Astrocyte (in vitro differentiated cells and primary cell): ENCODE measurements at regions not wholly inside any gene's neighbourhood (a gene's known extent, or its start where the extent isn't known, plus 50 kb on each side); places are given as distances from the start of the nearest gene placed in this dataset.
A peak's percentile ranks its signal among the peaks of the same experiment; 100 is the strongest.

Source experiments
- DNase-seq: peaks from one replicate; pipeline ENCODE4 v3.0.0-alpha.2; 2010; ENCODE audit warnings: low read depth
- FAIRE-seq: peaks from 2 replicates; lab custom pipeline; 2011; peaks lifted over from hg19 to GRCh38; lab: Jason Lieb, UNC
- H2AFZ ChIP-seq: 2 replicates; pipeline ENCODE4 v1.6.0; 2012; ENCODE audit warnings: low read depth, low read length, inconsistent platforms
- H3K27ac ChIP-seq: 2 replicates; pipeline ENCODE4 v1.5.1; 2011; ENCODE audit warnings: low read depth, low read length, inconsistent platforms
- H3K27me3 ChIP-seq: 2 replicates; pipeline ENCODE4 v1.6.0; 2011; ENCODE audit warnings: low read length, inconsistent platforms; ENCODE audit not compliant: insufficient read depth
- H3K36me3 ChIP-seq: 2 replicates; pipeline ENCODE4 v1.5.1; 2011; ENCODE audit warnings: low read length, inconsistent platforms; ENCODE audit not compliant: insufficient read depth
- H3K4me1 ChIP-seq: 2 replicates; pipeline ENCODE4 v1.5.1; 2011; ENCODE audit warnings: low read length, inconsistent platforms; ENCODE audit not compliant: insufficient read depth
- H3K4me2 ChIP-seq: 2 replicates; pipeline ENCODE4 v1.6.0; 2012; ENCODE audit warnings: low read length, inconsistent platforms
- H3K4me3 ChIP-seq: 2 replicates; pipeline ENCODE4 v1.5.1; 2011; ENCODE audit warnings: low read depth, mild to moderate bottlenecking, low read length, inconsistent platforms; ENCODE audit not compliant: insufficient read depth
- H3K79me2 ChIP-seq: 2 replicates; pipeline ENCODE4 v1.6.0; 2012; ENCODE audit warnings: mild to moderate bottlenecking, low read length, inconsistent platforms; ENCODE audit not compliant: insufficient read depth
- H3K9ac ChIP-seq: 2 replicates; pipeline ENCODE4 v1.6.0; 2012; ENCODE audit warnings: mild to moderate bottlenecking, low read length, inconsistent platforms
- H3K9me3 ChIP-seq: 2 replicates; pipeline ENCODE4 v1.5.1; 2012; ENCODE audit warnings: low read depth, mild to moderate bottlenecking, low read length, inconsistent platforms; ENCODE audit not compliant: insufficient read depth
- H4K20me1 ChIP-seq: 2 replicates; pipeline ENCODE4 v1.6.0; 2012; ENCODE audit warnings: low read length, inconsistent platforms; ENCODE audit not compliant: insufficient read depth
- H3K27ac Mint-ChIP-seq: one replicate; pipeline ENCODE4 v1.8.0; 2021; ENCODE audit warnings: mild to moderate bottlenecking, mixed read lengths; ENCODE audit not compliant: unreplicated experiment
- H3K27me3 Mint-ChIP-seq: one replicate; pipeline ENCODE4 v1.8.0; 2021; ENCODE audit warnings: low read depth, mixed read lengths; ENCODE audit not compliant: unreplicated experiment
- H3K36me3 Mint-ChIP-seq: one replicate; pipeline ENCODE4 v1.8.0; 2021; ENCODE audit warnings: low read depth, mixed read lengths; ENCODE audit not compliant: unreplicated experiment
- H3K4me1 Mint-ChIP-seq: one replicate; pipeline ENCODE4 v1.8.0; 2021; ENCODE audit warnings: low read depth, mixed read lengths; ENCODE audit not compliant: unreplicated experiment
- H3K4me3 Mint-ChIP-seq: one replicate; pipeline ENCODE4 v1.8.0; 2021; ENCODE audit warnings: mild to moderate bottlenecking, moderate library complexity, mixed read lengths; ENCODE audit not compliant: unreplicated experiment
- H3K9me3 Mint-ChIP-seq: one replicate; pipeline ENCODE4 v1.8.0; 2021; ENCODE audit warnings: mild to moderate bottlenecking, mixed read lengths; ENCODE audit not compliant: unreplicated experiment
- CTCF ChIP-seq: IDR thresholded peaks from 2 replicates; pipeline ENCODE4 v1.5.1; 2011; ENCODE audit warnings: low read depth, mild to moderate bottlenecking, inconsistent platforms, low read length, moderate library complexity; ENCODE audit not compliant: insufficient read depth
- EZH2 ChIP-seq: IDR thresholded peaks from 2 replicates; pipeline ENCODE4 v1.6.1; 2012; ENCODE audit warnings: mild to moderate bottlenecking, low read length, inconsistent platforms; ENCODE audit not compliant: insufficient read depth

DNA sequence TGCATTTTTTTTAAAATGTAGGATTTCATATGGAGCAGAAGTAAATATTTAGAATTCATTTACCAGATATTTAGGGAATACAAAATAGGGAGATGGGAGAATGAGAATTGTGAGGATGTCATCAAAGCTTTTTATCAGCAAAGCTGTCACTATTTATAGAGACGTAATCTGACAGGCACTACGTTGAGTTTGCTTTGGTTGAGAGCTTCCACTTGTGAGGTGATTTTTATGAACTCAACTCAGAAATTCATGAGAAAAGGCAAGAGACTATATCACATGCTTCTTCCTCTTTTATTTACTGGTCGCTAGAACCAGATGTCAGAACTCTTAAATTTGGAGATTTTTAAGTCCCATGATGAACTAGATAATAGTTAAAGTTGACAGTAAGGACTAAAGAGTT, 211.2 kb downstream of the GBA3 start:
- no peaks in the 10 kb centered on the region for H3K27me3 Mint-ChIP-seq
- no peak overlapping the region for H3K9ac ChIP-seq
- no peak overlapping the region for H3K4me3 ChIP-seq
- no peaks in the 10 kb centered on the region for H3K9me3 ChIP-seq
- no peak overlapping the region for H3K4me3 Mint-ChIP-seq
- TF ChIP-seq CTCF (no peak), EZH2 (no peak)
- no peak for DNase-seq
- no peaks in the 10 kb centered on the region for H3K9me3 Mint-ChIP-seq
- H3K4me1 ChIP-seq = no peaks in the 10 kb centered on the region
- no peaks in the 10 kb centered on the region for H3K36me3 ChIP-seq
- no peaks in the 10 kb centered on the region for H3K27me3 ChIP-seq
- H2AFZ ChIP-seq = no peak overlapping the region
- H3K79me2 ChIP-seq = no peaks in the 10 kb centered on the region
- no peak overlapping the region for H3K27ac ChIP-seq
- H3K4me1 Mint-ChIP-seq = peaks cover 9% of the 10 kb centered on the region
- H3K27ac Mint-ChIP-seq = no peak overlapping the region
- no peak for FAIRE-seq
- H4K20me1 ChIP-seq = no peaks in the 10 kb centered on the region
- no peak overlapping the region for H3K4me2 ChIP-seq
- H3K36me3 Mint-ChIP-seq = no peaks in the 10 kb centered on the region

GRCh38 chr4:22901631-22902030, 208.9 kb downstream of the GBA3 start:
- Mint-ChIP-seq H3K4me1 (peaks cover 9% of the 10 kb centered on the region), H3K27ac (no peak overlapping the region), H3K27me3 (no peaks in the 10 kb centered on the region), H3K9me3 (no peaks in the 10 kb centered on the region), H3K36me3 (no peaks in the 10 kb centered on the region), H3K4me3 (no peak overlapping the region)
- H3K36me3 ChIP-seq = no peaks in the 10 kb centered on the region
- peak; percentile 23 for DNase-seq
- FAIRE-seq = no peak
- no peak overlapping the region for H3K9ac ChIP-seq
- H3K9me3 ChIP-seq = no peaks in the 10 kb centered on the region
- no peak overlapping the region for H3K4me3 ChIP-seq
- H3K79me2 ChIP-seq = no peaks in the 10 kb centered on the region
- no peaks in the 10 kb centered on the region for H4K20me1 ChIP-seq
- H2AFZ ChIP-seq = no peak overlapping the region
- H3K4me1 ChIP-seq = no peaks in the 10 kb centered on the region
- no peak overlapping the region for H3K4me2 ChIP-seq
- no peak for TF ChIP-seq EZH2
- TF ChIP-seq CTCF = no peak
- no peak overlapping the region for H3K27ac ChIP-seq
- H3K27me3 ChIP-seq = no peaks in the 10 kb centered on the region

DNA sequence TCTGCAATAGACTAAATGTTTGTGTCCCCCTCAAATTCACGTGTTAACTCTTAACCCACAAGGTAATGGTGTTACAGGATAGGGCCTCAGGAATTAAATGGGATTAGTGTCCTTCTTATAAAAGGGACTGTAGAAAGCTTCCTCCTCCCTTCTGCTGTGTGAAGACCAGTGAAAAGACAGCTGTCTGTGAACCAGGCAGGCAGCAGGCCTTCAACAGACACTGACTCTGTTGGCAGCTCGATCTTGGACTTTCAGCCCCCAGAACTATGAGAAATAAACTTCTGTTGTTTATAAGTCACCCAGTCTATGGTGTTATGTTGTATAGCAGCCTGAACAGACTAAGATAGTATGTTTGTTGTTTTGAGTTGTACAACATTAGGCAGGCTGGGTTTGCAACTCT, 208.1 kb downstream of the GBA3 start:
- H3K79me2 ChIP-seq = no peaks in the 10 kb centered on the region
- no peaks in the 10 kb centered on the region for H3K9me3 ChIP-seq
- no peak overlapping the region for H3K4me2 ChIP-seq
- H3K4me1 ChIP-seq = no peaks in the 10 kb centered on the region
- no peak for DNase-seq
- no peaks in the 10 kb centered on the region for H3K27me3 ChIP-seq
- no peak overlapping the region for H3K27ac Mint-ChIP-seq
- no peaks in the 10 kb centered on the region for H4K20me1 ChIP-seq
- no peak overlapping the region for H3K9ac ChIP-seq
- no peaks in the 10 kb centered on the region for H3K9me3 Mint-ChIP-seq
- H3K27ac ChIP-seq = no peak overlapping the region
- peaks cover 4% of the 10 kb centered on the region for H3K27me3 Mint-ChIP-seq
- no peaks in the 10 kb centered on the region for H3K36me3 ChIP-seq
- H3K4me3 ChIP-seq = no peak overlapping the region
- no peak overlapping the region for H3K4me3 Mint-ChIP-seq
- peaks cover 9% of the 10 kb centered on the region for H3K4me1 Mint-ChIP-seq
- FAIRE-seq = no peak
- H3K36me3 Mint-ChIP-seq = no peaks in the 10 kb centered on the region
- H2AFZ ChIP-seq = no peak overlapping the region
- TF ChIP-seq CTCF (no peak), EZH2 (no peak)
